C4-2B (cell line): ENCODE measurements at regions not wholly inside any gene's neighbourhood (a gene's known extent, or its start where the extent isn't known, plus 50 kb on each side); places are given as distances from the start of the nearest gene placed in this dataset.

Source experiments
- CTCF ChIP-seq: fragments of 450-650 bp; conservative IDR thresholded peaks from 2 replicates; pipeline ENCODE4 v1.5.1; 2017; ENCODE audit warnings: mild to moderate bottlenecking
- ZFX ChIP-seq: fragments of 450-650 bp; IDR thresholded peaks from 2 replicates; pipeline ENCODE4 v1.6.1; 2017

GRCh38 chr3:72155391-72156064 is 370.6 kb upstream of the PROK2 start:
- TF ChIP-seq CTCF (no peak), ZFX (no peak)
